GM19397 (cell line): ENCODE measurements at regions not wholly inside any gene's neighbourhood (a gene's known extent, or its start where the extent isn't known, plus 50 kb on each side); places are given as distances from the start of the nearest gene placed in this dataset.
"Not testable (repeated sequence)": the region's sequence is repeated elsewhere in the genome, so short reads cannot be mapped to it uniquely, and the experiment has no call there.

Experiments
- ATAC-seq: cut with Tn5 transposase; IDR thresholded peaks from one replicate; pipeline ENCODE4 v1.9.1; 2021; ENCODE audit warnings: mild to moderate bottlenecking, moderate library complexity; ENCODE audit not compliant: unreplicated experiment

DNA sequence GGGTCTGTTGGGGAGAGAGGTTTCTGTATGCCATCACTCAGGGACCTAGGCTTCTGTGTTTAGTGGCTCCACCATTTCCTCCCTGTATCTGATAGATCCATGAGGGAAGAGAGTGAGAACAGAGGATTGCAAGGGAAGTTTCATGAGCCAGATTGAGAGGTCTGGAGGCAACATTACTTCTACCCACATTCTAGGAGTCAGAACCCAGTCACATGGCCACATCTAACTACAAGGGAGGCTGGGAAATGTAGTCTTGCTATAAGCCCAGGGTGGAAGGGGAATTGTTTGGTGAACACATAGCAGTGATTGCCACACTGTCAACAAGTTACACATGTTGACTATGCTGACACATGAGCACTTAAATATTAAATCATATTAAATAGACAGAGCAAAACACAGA is 834.8 kb downstream of the C12orf50 start:
- ATAC-seq, result not testable (repeated sequence)

GRCh38 chr12:87185367-87185766 is 843.8 kb downstream of the C12orf50 start:
- ATAC-seq, result no peak

DNA sequence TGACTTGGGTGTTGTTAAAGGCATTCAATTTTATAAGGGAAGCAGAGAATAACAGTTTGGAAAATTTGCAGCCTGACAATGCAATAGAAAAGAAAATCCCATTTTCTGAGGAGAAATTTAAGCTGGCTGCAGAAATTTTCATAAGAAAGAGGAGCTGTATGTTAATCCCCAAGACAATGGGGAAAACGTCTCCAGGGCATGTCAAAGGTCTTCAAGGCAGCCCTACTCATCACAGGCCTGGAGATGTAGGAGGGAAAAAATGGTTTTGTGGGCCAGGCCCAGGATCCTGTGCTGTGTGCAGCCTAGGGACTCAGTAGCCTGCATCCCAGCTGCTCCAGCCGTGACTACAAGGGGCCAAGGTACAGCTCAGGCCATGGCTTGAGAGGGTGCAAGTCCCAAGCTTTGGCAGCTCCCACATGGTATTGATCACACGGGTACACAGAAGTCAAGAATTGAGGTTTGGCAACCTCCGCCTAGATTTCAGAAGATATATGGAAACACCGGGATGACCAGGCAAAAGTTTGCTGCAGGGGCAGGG is 846.4 kb downstream of the C12orf50 start:
- no peak for ATAC-seq

- no peak for ATAC-seq
Observed at GRCh38 chr12:87171356-87171755, 857.8 kb downstream of the C12orf50 start.

DNA sequence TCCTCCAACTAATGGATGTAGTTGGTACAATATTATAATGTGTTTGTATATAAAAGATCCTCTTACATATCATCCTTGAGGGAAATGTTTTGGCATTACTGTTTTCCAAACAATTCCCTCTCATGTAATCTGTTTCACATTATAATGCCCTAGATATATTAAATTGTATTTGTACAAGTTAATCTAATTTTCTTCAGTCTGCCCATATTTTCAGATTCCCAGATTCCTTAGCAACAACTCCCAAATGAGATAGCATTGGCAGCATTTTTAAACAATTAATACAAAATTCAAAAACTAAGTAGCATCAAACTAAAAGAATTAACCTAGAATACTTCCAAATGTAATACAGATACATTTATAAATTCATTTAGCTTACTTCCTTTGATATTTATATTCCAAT is 860.2 kb downstream of the C12orf50 start:
- ATAC-seq, result no peak

DNA sequence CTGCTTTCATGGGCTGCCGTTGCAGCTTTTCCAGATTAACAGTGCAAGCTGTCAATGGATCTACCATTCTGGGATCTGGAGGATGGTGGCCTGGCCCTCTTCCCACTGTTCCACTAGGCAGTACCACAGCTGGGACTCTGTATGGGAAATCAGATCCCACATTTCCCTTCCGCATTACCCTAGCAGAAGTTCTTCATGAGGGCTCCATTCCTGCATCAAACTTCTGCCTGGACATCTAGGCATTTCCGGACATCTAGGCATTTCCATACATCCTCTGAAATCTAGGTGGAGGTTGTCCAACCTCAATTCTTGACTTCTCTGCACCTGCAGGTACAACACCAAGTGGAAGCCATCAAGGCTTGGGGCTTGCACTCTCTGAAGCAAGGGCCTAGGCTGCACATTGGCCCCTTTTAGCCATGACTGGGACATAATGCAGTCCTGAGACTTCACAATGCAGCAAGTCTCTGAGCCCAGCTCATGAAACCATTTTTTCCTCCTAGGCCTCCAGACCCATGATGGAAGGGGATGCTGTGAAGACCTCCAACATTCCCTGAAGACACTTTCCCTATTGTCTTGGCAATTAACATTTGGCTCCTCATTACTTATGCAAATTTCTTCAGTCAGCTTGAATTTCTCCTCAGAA is 863.3 kb downstream of the C12orf50 start:
- ATAC-seq, result no peak

- no peak for ATAC-seq
Observed at GRCh38 chr12:87163122-87163521, 866.1 kb downstream of the C12orf50 start.

- no peak for ATAC-seq
Observed at GRCh38 chr12:87160848-87161601, 868.2 kb downstream of the C12orf50 start.

DNA sequence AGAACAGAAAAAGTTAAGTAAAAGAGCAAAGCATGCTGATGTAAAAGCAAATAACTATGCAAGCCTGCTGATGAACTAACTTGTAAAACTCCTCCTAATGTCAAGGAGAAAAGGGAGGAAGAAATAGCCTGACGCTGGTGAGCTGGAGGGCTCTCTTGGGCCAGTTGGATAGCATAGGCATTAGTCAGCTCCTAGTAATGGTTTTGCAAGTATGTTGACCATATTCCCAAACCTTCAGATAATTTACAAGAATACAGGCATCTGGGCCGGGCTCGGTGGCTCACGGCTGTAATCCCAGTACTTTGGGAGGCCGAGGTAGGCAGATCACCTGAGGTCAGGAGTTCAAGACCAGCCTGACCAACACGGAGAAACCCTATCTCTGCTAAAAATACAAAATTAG is 871.4 kb downstream of the C12orf50 start:
- no peak for ATAC-seq

DNA sequence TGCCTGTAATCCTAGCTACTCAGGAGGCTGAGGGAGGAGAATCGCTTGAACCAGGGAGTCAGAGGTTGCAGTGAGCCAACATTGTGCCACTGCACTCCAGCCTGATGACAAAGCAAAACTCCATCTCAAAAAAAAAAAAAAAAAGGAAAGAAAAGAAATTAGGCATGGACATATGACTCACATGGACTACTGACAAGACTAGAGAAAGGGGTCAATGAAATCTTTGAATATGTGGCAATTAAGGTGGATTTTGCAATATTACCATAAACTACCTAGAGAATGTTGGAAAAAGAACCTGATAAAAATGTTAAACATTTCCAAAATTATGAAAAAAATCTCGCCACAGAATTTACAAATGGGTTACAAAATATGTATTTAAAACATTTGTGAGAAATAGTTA is 873.6 kb downstream of the C12orf50 start:
- no peak for ATAC-seq

DNA sequence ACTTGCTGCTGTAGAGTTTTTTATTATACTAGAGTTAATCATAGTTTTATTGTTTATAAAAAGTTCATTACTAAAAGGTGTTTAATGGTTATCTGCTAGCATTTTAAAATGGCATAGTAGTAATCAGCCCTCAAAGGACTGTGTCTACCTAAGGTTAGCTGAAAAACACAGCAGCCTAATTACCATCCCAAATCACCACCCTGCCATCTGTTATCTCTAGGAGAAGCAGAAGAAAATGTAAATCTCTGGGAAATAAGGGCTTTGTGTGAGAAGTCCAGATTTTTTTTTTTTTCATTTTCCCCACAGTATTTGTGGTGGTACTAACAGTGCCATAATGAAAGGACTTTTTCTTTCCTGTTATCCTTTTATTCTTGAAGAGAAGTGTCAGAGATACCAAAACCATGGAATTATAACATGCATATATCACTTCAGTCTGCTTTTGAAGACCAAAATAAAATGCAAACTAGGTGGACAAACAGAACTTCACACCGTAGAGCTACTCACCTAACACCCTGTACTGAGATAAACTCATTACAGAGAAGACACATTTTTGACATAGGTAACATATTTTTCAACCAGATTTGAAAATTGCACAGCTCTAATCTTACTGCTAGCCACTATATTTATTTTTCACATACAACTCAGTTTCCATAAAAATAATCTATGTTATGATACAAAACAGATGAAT is 876.2 kb downstream of the C12orf50 start:
- ATAC-seq, result no peak

GRCh38 chr12:87152075-87152474 is 877.1 kb downstream of the C12orf50 start:
- ATAC-seq, result no peak

GRCh38 chr12:87150969-87151662 is 878.1 kb downstream of the C12orf50 start:
- ATAC-seq, result peak; percentile 83

DNA sequence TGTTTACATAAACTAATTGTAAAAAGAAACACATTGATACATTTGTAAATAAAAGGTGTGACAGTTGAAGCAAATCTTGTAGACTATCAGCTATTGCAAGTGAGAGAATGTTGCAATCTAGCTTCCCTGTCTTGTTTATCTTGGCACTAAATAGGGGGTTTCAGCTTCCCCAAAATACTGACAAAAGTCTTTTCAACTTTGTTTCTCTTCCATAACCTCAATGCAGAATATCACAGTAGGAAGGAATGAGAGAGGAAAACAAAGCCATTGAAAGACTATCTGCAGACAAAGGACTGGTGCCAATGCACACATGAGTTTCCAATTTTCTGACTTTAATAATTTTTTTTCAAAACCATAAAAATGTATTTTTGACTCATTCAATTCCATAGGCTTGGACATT is 886.2 kb upstream of the MGAT4C start:
- no peak for ATAC-seq

DNA sequence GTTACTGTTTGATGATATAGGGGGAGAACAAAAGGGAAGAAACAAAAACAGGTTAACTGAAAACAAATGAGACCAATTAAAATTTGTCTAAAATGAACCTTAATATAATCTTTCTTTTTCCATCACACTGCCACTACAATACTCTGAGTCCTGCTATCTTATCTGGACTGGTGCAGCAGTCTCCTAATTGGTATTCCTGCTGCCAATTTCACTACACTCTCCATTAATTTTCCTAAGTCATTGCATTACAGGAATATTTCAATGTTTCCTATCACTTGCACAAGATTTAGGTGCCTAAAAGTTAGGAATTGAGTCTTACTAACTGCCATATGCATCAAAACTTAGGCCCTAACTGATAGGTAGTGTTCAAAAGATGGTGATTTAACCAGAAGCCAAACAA is 884.9 kb upstream of the MGAT4C start:
- ATAC-seq, result no peak

- ATAC-seq, result no peak
Observed at GRCh38 chr12:87140262-87140661, 884.1 kb upstream of the MGAT4C start.

GRCh38 chr12:87137220-87137619 is 881.0 kb upstream of the MGAT4C start:
- no peak for ATAC-seq

DNA sequence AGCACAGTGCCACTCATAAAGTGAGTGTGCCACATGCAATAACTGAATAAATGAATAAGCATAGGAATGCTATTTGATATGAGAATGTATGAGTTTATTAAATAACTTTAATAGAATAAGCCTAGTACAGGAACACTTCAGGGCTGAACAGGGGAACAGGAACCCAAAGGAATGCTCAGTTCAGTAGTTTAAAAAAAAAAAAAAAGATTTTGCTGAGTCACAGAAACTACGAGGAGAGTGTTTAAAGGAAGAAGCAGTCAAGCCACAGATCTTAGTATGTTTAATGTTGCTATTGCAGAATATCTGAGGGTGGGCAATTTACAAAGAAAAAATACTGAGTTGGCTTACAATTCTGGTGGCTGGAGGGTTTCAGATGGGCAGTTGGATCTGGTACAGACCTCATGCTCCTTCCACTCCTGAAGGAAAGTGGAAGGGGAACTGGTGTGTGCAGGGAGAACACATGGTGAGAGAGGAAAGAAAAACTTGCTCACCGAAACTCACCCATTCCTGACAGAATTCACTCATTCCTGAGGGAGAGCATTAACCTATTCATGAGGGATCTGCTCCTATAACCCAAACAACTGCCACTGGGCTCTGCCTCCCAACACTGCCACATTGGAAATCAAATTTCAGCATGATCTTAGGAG is 880.3 kb upstream of the MGAT4C start:
- no peak for ATAC-seq

DNA sequence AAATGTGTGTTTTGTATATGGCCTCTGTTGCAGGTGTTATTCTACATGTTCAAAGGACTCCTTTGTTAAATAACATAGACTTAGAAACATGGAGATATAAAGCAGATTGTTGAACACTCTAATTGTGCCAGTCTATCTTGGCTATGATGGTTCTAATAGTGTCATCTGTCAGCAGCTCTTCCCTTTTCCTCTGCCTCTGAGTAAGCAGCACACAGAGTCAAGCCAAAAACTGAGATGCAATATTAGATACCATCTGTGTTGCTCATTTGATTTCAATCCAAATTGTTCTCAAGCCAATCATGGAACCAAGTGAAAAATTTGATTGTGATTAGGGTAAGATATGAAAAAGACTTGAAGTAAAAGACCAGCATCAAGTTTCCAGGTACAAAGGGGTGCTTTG is 871.1 kb upstream of the MGAT4C start:
- ATAC-seq, result no peak

DNA sequence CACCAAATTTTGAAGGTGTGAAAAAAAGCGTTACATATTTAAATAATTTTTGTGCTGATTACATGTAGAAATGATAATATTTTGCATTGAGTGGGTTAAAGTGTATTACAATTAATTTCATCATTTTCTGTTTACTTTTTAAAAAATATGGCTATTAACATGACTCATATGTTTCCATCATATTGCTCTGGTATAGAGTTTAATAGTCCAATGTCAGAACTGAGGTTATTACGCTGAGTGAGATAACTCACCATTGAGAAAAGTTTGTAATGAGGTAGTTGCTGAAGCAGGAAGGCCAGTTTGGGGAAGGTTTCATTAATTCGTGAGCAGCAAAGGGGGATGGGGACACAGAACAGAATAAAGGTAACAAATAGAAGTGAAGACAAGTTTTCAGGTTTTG is 865.7 kb upstream of the MGAT4C start:
- ATAC-seq, result no peak

DNA sequence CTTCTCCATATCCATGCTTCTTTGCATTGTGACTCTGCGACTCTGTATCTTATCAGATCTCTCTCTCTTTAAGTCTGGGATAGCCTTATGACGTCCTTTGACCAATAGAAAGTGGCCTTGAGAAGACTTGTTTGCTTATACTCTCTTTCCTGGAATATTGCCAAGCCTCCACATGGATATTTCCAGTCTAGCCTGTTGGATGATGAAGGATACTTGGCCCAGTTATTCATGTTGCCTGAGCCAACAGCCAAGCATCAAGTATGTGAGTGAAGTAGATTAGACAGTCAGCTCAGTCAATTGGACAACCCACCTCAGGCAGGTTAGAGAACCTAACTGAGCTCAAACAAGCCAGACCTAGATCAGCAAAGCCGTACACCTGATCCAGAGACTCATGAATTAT is 864.2 kb upstream of the MGAT4C start:
- no peak for ATAC-seq
